ENCODE measurements at regions not wholly inside any gene's neighbourhood (a gene's known extent, or its start where the extent isn't known, plus 50 kb on each side); places are given as distances from the start of the nearest gene placed in this dataset.

- intact Hi-C loops (cut with micrococcal nuclease; ENCODE audit: unreplicated experiment) (no loop called here), in situ Hi-C loops (cut with MboI) (no loop called here)
- ChIA-PET SMC1A (ENCODE audit: uncharacterized antibody, unreplicated experiment) (no interaction called here), CTCF (interaction anchor here (0.5 kb wide), 1 partner anchor 321 kb away, joined by 3 read pairs; no protein-coding TSS in a partner anchor), POLR2A (interaction anchor here (0.7 kb wide), 1 partner anchor 238 kb away, joined by 4 read pairs; no protein-coding TSS in a partner anchor), RAD21 (ENCODE audit: unreplicated experiment) (no interaction called here)
- no TSS peak for BruUV-seq (replicated peaks)
- TF ChIP-seq SREBF1 (IDR thresholded peaks at IDR 0.05; ENCODE audit: low read length) = no peak
- no peak for TF ChIP-seq RUNX3 (IDR thresholded peaks at IDR 0.05; ENCODE audit: low read length)
- TF ChIP-seq MLLT1 (IDR thresholded peaks at IDR 0.05) = no peak
- no peak for TF ChIP-seq STAT1 (conservative IDR thresholded peaks at IDR 0.05)
- no peak for TF ChIP-seq BRCA1 (IDR thresholded peaks at IDR 0.05; ENCODE audit: low read depth, low read length)
- TF ChIP-seq ZBTB11 (CRISPR knock-in tag; IDR thresholded peaks at IDR 0.05) = no peak
- TF ChIP-seq NBN (IDR thresholded peaks at IDR 0.05) = no peak
- no peak for TF ChIP-seq ELK1 (IDR thresholded peaks at IDR 0.05; ENCODE audit: low read depth, low read length)
- TF ChIP-seq EED (IDR thresholded peaks at IDR 0.05; ENCODE audit: low read depth) = no peak
- no peak for TF ChIP-seq JUND (IDR thresholded peaks at IDR 0.05; ENCODE audit: low read depth, low read length)
- TF ChIP-seq PAX5 (IDR thresholded peaks at IDR 0.05; ENCODE audit: borderline replicate concordance, low read depth, low read length) = no peak
- Histone ChIP-seq H3K79me2 (ENCODE audit: control insufficient read depth, insufficient read depth, low read length) (no peaks in the 10 kb centered on the region), H3K36me3 (ENCODE audit: control insufficient read depth in 2 of 2, insufficient read depth in 2 of 2, low read length in 1 of 2) (no peaks in the 10 kb centered on the region), H3K4me2 (ENCODE audit: control insufficient read depth, insufficient read depth) (no peak overlapping the region), H3K27ac (ENCODE audit: control insufficient read depth, insufficient read depth) (no peak overlapping the region), H2AFZ (ENCODE audit: control insufficient read depth, low read depth, low read length) (no peak overlapping the region), H4K20me1 (ENCODE audit: control insufficient read depth, insufficient read depth) (no peaks in the 10 kb centered on the region), H3K9ac (ENCODE audit: control insufficient read depth, insufficient read depth, low read length) (no peak overlapping the region), H3K9me3 (replicated peaks; ENCODE audit: control insufficient read depth, insufficient read depth, low read length) (no peaks in the 10 kb centered on the region), H3K4me1 (ENCODE audit: control insufficient read depth, insufficient read depth, low read length) (no peaks in the 10 kb centered on the region), H3K27me3 (replicated peaks in 1 of 2; ENCODE audit: control insufficient read depth in 2 of 2, insufficient read depth in 2 of 2, low read length in 1 of 2) (no peaks in the 10 kb centered on the region), H3K4me3 (no peak overlapping the region)
- ATAC-seq = no peak
- DNase-seq (ENCODE audit: low read depth, low spot score) = no peak
- WGBS (ENCODE audit: insufficient coverage, insufficient replicate concordance, low lambda C conversion rate, missing lambda C conversion rate) = 63% methylated on average over 4 of the region's 4 CpGs
- no peak for FAIRE-seq
Measured at GRCh38 chr12:47370421-47370820, 290.7 kb upstream of the AMIGO2 start.

All from GM12878 (cell line).